Left colon (tissue), 2 donors: ENCODE measurements at regions not wholly inside any gene's neighbourhood (a gene's known extent, or its start where the extent isn't known, plus 50 kb on each side); places are given as distances from the start of the nearest gene placed in this dataset.
"Not testable (repeated sequence)": the region's sequence is repeated elsewhere in the genome, so short reads cannot be mapped to it uniquely, and the experiment has no call there.

Source experiments
- ATAC-seq: fragments of 200-7000 bp; cut with Tn5 transposase; one replicate; pipeline ENCODE4 v1.9.1; 2020; ENCODE audit warnings: mild to moderate bottlenecking, moderate library complexity
- DNase-seq, 2 donors: peaks; one replicate each; pipeline ENCODE4 v3.0.0-alpha.2; 2020
- intact Hi-C, 2 donors: fragments of 100-400 bp; cut with DNase I in 1 of 2; cut with micrococcal nuclease in 1 of 2; formaldehyde crosslinking; loops; one replicate each; pipeline versions ENCODE4 v1.11.2 to v1.14.0; 2022; cut with DNase I, micrococcal nuclease
- donor health status: DM: no; HTN: no; CAD: no.
- donor health status: DM: yes; HTN: yes; CAD: no.

- ATAC-seq (no peak), DNase-seq (no peak)
- intact Hi-C loops = no loop called here
Measured at GRCh38 chr14:105899657-105900397, 373.4 kb downstream of the TMEM121 start.

DNA sequence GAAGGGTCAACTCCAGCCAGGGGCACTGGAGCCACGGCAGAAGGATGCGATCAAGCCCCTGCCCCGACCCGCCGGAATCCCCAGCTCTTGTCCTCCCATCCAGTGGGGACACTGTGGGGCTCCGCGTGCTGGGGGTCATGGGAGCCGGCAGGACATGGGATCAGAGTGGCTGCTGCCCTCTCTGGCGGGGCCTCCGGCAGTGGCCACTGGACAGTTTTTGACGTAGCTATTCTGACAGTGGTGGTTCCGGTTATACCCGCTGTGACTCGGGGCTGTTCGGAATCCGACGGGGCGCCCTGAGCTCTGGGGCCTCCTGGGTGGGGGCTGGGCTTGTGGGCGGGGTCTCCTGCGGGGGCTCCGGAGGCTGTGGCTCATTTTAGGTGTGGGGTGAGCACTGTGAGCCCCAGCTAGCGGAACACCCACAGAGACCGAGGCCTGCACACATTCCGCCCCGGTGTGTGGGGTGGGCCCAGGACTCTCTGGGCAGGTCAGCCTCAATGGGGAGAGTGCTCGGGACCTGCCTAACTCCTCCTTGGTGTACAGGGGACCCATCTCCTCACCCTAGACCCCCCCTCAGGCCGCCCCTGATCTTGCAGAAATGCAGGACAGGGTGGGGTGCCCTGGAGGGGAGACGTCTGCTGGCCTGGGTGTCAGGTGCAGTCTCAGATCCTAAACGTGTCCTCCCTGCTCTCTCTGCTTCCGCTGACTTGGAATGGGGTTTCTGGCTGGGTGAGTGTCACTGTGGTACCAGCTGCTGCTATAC lies 374.2 kb downstream of the TMEM121 start:
- ATAC-seq = no peak
- intact Hi-C loops = no loop called here
- no peak for DNase-seq

GRCh38 chr14:105901226-105901625 lies 374.8 kb downstream of the TMEM121 start:
- intact Hi-C loops = no loop called here
- no peak for DNase-seq
- no peak for ATAC-seq

DNA sequence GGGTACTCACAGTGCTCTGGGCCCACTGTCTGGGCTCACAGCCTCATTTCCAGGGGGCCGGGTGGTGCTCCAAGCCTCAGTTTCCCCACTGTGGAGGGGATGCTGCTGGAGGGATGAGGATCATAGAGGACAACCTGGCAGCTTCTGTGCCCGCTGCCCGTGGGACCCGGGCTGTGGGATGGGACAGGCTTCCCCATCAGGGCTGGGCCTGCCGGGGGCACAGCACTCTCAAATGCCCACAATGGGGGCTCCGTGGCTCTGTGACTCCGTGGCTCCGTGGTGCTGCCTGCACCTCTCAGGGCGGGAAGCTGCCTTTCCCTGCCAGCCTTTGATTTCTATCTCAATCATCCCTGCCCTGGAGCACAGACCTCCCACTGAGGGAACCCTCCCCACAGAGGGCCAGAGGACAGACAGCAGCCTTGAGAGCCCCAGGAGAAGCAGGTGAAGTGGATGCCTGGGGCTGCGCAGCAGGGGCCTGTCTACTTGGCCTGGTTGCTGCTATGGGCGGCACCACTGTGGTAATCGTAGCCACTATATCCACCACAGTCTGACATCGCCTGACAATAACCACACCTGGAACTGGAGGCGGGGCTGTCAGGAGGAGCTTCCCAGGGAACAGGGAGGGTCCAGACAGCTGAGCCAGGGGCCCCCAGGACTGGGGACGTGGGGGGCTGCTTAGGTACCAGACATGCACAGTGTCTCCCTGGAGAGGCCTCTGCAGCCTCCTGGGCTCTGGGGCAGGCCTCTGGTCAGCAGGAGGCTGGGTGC lies 375.9 kb downstream of the TMEM121 start:
- ATAC-seq (no peak), DNase-seq (no peak)
- intact Hi-C loops = no loop called here

GRCh38 chr14:105902899-105903165 lies 376.4 kb downstream of the TMEM121 start:
- DNase-seq, intact Hi-C loops, ATAC-seq: not testable (repeated sequence)

GRCh38 chr14:105903971-105904370 lies 377.6 kb downstream of the TMEM121 start:
- ATAC-seq (no peak), DNase-seq (no peak)
- intact Hi-C loops = no loop called here

DNA sequence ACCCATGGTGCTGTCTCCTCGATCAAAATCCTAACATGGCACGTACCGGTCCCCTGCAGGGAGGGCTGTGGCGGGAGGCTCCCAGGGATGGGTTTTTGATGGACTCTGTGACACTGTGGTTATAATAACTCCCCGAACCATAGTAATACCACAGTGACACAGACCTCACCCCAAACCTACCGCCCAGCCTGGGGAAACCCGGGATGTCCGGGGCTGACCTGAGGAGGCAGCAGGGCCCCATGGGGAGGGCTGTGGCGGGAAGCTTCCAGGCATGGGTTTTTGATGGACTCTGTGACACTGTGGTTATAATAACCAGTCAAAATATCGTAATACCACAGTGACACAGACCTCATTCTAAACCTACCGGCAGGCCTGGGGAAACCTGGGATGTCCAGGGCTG lies 378.0 kb downstream of the TMEM121 start:
- DNase-seq (no peak), ATAC-seq (no peak)
- intact Hi-C loops = no loop called here

DNA sequence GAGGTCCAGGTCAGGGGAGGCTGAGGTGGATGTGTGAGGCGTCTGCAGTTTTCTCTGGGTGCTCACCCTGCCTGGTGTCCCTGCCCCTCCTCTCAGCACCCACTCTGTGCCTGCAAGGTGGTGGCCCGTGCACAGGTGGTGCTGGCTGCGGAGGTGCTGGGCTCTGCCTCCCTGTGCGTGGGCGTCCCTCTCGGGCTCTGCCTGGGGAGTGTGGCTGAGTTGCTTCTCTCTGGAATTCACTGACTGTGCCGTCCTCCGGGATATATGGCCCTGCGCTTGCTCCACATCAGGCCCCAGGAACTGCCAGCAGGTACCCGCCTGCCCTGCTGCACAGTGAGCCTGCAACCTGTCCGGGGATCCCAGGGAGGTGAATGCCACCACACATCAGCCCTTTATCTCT lies 379.1 kb downstream of the TMEM121 start:
- ATAC-seq (no peak), DNase-seq (no peak)
- intact Hi-C loops = no loop called here

DNA sequence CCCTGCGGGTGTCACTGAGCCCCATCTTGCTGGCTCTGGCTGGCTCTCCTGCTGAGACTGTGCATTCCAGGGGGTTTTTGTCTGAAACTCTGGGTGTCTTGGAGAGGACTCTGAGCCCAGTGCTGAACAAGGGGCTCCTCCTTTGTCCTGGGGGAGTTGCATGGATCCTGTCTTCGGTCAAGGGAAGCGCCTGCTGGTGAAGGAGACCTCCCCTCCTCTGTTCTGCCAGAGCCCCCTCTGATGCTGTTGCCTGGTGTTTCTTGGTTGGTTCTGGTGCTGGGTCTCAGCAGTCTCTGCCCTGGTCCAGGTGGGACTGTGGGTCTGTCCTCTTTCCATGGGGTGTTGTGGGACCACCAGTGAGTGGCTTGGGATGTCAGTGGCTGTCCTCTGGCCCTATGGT lies 380.9 kb downstream of the TMEM121 start:
- intact Hi-C loops = no loop called here
- DNase-seq = no peak
- no peak for ATAC-seq

- intact Hi-C loops = no loop called here
- ATAC-seq = no peak
- no peak for DNase-seq
Measured at GRCh38 chr14:105908006-105908405, 381.6 kb downstream of the TMEM121 start.

GRCh38 chr14:105908481-105908911 lies 382.1 kb downstream of the TMEM121 start:
- peak in 1 of 2 donors; percentile 32 for DNase-seq
- no peak for ATAC-seq
- intact Hi-C loops = no loop called here

- DNase-seq = no peak
Measured at GRCh38 chr14:105909046-105909827, 382.9 kb downstream of the TMEM121 start.

GRCh38 chr14:105909828-105910120 lies 383.4 kb downstream of the TMEM121 start:
- intact Hi-C loops, DNase-seq, ATAC-seq: not testable (repeated sequence)

More at GRCh38 chr14:105909046-105909827, 382.9 kb downstream of the TMEM121 start:
- ATAC-seq = no peak
- intact Hi-C loops = no loop called here

DNA sequence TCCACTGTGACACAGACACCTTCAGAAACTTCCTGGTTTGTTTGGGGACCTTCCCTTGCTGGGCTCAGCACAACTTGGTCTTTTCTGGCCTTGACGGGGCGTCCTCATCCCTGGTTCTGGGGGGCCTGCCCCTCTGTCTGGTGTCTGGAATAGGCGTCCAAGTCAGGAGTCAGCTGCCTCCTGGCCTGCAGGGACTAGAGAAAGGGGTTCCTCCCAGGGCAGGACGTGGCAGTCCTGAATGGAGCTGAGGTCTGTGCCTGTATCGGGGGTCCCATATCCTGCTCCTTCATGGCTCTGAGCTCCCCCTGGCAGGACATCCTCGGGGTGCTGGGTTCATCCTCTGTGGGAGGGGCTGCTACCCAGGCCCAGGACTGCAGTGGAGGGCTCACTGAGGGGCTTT lies 384.0 kb downstream of the TMEM121 start:
- no peak for DNase-seq
- intact Hi-C loops = no loop called here
- ATAC-seq = no peak

DNA sequence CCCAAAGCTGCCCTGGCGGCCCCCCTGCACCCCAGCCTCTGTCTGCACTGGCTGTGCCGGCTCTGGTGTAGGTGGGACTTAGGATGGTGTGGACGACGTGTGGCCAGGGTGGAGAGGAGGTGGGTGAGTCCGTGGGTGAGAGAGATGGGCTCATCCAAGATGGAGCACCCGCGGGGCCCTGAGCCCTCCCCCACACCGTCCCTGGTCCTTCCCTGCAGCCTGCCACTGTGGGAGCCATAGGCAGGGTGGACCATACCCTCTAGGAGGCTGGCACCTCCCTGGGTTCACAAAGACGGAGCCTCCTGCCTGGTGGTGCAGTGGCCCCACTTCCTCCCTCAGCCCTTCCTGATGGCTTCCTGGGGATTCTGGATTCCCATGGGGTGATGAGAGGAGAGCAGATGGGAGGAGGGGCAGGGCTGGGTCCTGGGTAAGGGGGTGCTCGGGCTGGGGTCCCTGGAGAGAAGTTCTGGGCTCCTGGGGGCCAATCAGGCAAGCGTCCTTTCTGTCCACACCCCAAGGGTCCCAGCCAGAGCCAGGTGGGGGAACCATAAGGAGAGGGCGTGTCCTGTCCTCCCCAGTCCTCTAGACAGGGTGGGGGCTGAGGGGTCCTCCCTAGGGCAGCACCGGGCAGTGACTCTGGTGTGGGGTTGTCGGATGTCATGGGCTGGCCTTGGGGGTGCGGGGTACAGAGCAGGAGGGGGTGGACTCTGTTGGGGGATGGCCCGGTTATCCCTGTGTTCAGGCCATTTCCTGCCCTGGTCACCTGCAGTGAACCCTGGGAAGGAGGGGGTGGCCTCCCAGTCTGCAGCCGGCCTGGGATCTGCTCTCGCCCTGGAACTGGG lies 384.8 kb downstream of the TMEM121 start:
- ATAC-seq (no peak), DNase-seq (no peak)

GRCh38 chr14:105911848-105912292 lies 385.5 kb downstream of the TMEM121 start:
- ATAC-seq, intact Hi-C loops, DNase-seq: not testable (repeated sequence)

More for the DNA sequence above, 384.8 kb downstream of the TMEM121 start:
- intact Hi-C loops = no loop called here

DNA sequence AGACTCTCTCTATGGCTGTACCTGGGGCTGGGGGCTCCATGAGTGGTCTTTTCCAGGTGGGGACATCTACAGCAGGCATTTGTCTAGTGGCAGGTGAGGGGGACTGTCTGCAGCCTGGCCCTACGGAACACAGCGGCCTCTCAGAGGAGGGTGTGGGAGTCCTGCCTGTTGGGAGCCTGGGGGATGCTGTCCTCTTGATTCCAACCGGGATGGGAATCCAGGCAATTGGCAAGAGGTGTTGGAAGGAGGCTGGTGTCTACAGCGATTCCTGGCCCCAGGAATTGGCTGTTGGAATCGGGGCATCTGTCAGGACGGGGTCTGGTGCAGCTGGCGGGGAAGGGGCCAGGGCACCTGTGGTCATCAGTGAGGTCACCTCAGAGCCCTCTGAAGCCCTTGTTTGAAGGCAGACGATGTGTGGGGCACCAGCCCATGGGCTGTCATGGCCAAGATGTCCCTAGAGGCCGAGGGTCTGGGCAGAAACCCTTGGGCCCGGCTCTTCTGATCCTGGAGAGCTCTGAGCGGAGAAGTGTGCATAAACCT lies 386.3 kb downstream of the TMEM121 start:
- no peak for DNase-seq
- intact Hi-C loops = no loop called here
- no peak for ATAC-seq

DNA sequence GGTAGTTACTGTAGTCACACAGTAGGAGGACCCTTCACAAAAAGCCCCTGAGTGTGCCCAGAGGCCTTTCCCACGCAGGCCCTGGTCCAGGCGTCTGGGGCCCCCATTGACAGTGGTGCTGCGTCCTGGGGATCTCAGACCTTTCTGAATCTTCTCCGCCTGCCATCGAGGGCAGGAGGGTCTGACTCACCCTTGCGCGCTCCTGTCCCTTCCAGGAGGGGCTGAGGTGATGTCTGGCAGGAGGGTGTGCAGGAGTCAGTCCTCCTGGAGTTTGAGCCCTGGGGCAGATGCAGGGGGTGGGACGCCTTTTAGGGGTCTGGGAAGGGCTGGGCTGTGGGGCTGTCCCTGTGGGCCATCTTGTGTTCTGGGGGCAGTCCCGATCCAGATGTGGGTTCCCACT lies 386.8 kb downstream of the TMEM121 start:
- DNase-seq (no peak), ATAC-seq (no peak)
- intact Hi-C loops = no loop called here
